ENCODE measurements at regions not wholly inside any gene's neighbourhood (a gene's known extent, or its start where the extent isn't known, plus 50 kb on each side); places are given as distances from the start of the nearest gene placed in this dataset.

DNA sequence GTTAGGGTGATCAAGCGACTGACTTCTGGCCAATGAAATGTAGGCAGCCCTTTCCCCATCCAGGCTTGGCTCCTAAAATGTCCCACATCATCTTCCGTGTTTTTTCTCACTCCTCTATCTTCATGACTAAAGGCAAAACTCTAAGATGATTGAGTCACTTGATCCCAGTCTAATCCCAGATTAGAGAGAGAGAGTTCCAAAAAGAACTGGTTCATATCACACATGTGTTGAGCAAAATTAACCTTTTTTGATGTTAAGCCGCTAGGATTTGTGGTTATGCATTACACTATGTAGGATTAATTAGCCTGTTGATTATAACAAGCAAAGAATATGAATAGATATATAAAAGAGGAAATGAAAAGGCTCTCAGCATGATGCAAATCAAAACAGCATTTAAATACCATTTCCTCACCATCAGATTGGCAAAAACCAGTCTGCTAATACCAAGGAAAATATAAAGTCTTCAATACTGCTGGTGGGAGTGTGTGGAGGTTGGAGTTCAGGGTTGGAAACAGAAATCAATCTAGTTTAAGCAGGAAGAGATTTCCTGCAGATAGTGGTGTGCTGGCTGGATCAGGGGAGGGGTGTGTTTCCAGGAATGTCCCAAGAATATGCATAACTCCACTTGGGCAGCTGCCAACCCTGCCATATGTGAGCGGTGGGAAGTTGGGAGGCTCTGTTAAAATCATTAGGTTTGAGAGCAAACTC lies 187.6 kb upstream of the S1PR3 start:
- Histone ChIP-seq H3K27me3 (ENCODE audit: insufficient read depth, low read depth) (no peaks in the 10 kb centered on the region), H3K4me3 (IDR thresholded peaks at IDR 0.05; ENCODE audit: insufficient read depth, low read depth, low read length) (no peak overlapping the region), H2AFZ (ENCODE audit: low read depth) (no peak overlapping the region), H3K4me2 (no peak overlapping the region), H4K20me1 (ENCODE audit: insufficient read depth) (no peaks in the 10 kb centered on the region), H3K4me1 (ENCODE audit: low read depth, poor library complexity, severe bottlenecking) (no peaks in the 10 kb centered on the region), H3K9ac (no peak overlapping the region), H3K79me2 (ENCODE audit: insufficient read depth, low read depth) (no peaks in the 10 kb centered on the region), H3K27ac (no peak overlapping the region), H3K36me3 (ENCODE audit: insufficient read depth) (no peaks in the 10 kb centered on the region)
- TF ChIP-seq CTCF (conservative IDR thresholded peaks at IDR 0.05; ENCODE audit: low read depth, low read length), result no peak

GRCh38 chr9:88804254-88804596 lies 187.0 kb upstream of the S1PR3 start:
- no peaks in the 10 kb centered on the region for H3K4me1 ChIP-seq (ENCODE audit: low read depth, poor library complexity, severe bottlenecking)
- no peak overlapping the region for H3K9ac ChIP-seq
- TF ChIP-seq CTCF (conservative IDR thresholded peaks at IDR 0.05; ENCODE audit: low read depth, low read length), result no peak
- no peaks in the 10 kb centered on the region for H4K20me1 ChIP-seq (ENCODE audit: insufficient read depth)
- H2AFZ ChIP-seq (ENCODE audit: low read depth), result no peak overlapping the region
- no peak overlapping the region for H3K27ac ChIP-seq
- no peak overlapping the region for H3K4me3 ChIP-seq (IDR thresholded peaks at IDR 0.05; ENCODE audit: insufficient read depth, low read depth, low read length)
- H3K27me3 ChIP-seq (ENCODE audit: insufficient read depth, low read depth), result no peaks in the 10 kb centered on the region
- no peak overlapping the region for H3K4me2 ChIP-seq
- H3K79me2 ChIP-seq (ENCODE audit: insufficient read depth, low read depth), result no peaks in the 10 kb centered on the region
- H3K36me3 ChIP-seq (ENCODE audit: insufficient read depth), result no peaks in the 10 kb centered on the region

- Histone ChIP-seq H3K27ac (no peak overlapping the region), H3K36me3 (ENCODE audit: insufficient read depth) (no peaks in the 10 kb centered on the region), H3K27me3 (ENCODE audit: insufficient read depth, low read depth) (no peaks in the 10 kb centered on the region), H3K9ac (no peak overlapping the region), H3K4me2 (no peak overlapping the region), H2AFZ (ENCODE audit: low read depth) (no peak overlapping the region), H3K4me1 (ENCODE audit: low read depth, poor library complexity, severe bottlenecking) (no peaks in the 10 kb centered on the region), H3K79me2 (ENCODE audit: insufficient read depth, low read depth) (no peaks in the 10 kb centered on the region), H3K4me3 (IDR thresholded peaks at IDR 0.05; ENCODE audit: insufficient read depth, low read depth, low read length) (no peak overlapping the region), H4K20me1 (ENCODE audit: insufficient read depth) (no peaks in the 10 kb centered on the region)
- TF ChIP-seq CTCF (conservative IDR thresholded peaks at IDR 0.05; ENCODE audit: low read depth, low read length), result no peak
Measured at GRCh38 chr9:88805217-88805943, 185.9 kb upstream of the S1PR3 start.

GRCh38 chr9:88807426-88807825 lies 183.8 kb upstream of the S1PR3 start:
- no peaks in the 10 kb centered on the region for H4K20me1 ChIP-seq (ENCODE audit: insufficient read depth)
- no peaks in the 10 kb centered on the region for H3K36me3 ChIP-seq (ENCODE audit: insufficient read depth)
- H3K27ac ChIP-seq, result no peak overlapping the region
- no peak overlapping the region for H2AFZ ChIP-seq (ENCODE audit: low read depth)
- no peak overlapping the region for H3K4me2 ChIP-seq
- no peak overlapping the region for H3K9ac ChIP-seq
- no peak overlapping the region for H3K4me3 ChIP-seq (IDR thresholded peaks at IDR 0.05; ENCODE audit: insufficient read depth, low read depth, low read length)
- H3K27me3 ChIP-seq (ENCODE audit: insufficient read depth, low read depth), result no peaks in the 10 kb centered on the region
- no peaks in the 10 kb centered on the region for H3K79me2 ChIP-seq (ENCODE audit: insufficient read depth, low read depth)
- no peaks in the 10 kb centered on the region for H3K4me1 ChIP-seq (ENCODE audit: low read depth, poor library complexity, severe bottlenecking)
- no peak for TF ChIP-seq CTCF (conservative IDR thresholded peaks at IDR 0.05; ENCODE audit: low read depth, low read length)

Measured in KMS-11 (cell line).